DND-41 (cell line): ENCODE measurements at regions not wholly inside any gene's neighbourhood (a gene's known extent, or its start where the extent isn't known, plus 50 kb on each side); places are given as distances from the start of the nearest gene placed in this dataset.

Experiments
- ATAC-seq: fragments of 200-7000 bp; cut with Tn5 transposase; 3 replicates; pipeline ENCODE4 v1.9.1; 2021; ENCODE audit warnings: low read depth; ENCODE audit not compliant: insufficient read depth
- DNase-seq: peaks from one replicate; pipeline ENCODE4 v3.0.0-alpha.2; 2020
- H2AFZ ChIP-seq: 2 replicates; pipeline ENCODE4 v1.6.0; 2012; ENCODE audit warnings: low read depth, low read length
- H3K27ac ChIP-seq: 2 replicates; pipeline ENCODE4 v1.5.1; 2012; ENCODE audit warnings: low read length, inconsistent platforms
- H3K27me3 ChIP-seq: fragments of 200-600 bp; sonication (generic); 2 replicates; pipeline ENCODE4 v1.6.0; 2012; ENCODE audit warnings: low read length, mild to moderate bottlenecking, inconsistent platforms; ENCODE audit not compliant: insufficient read depth, poor library complexity
- H3K36me3 ChIP-seq: 2 replicates; pipeline ENCODE4 v1.5.1; 2012; ENCODE audit warnings: low read length, inconsistent platforms; ENCODE audit not compliant: insufficient read depth
- H3K4me1 ChIP-seq: 2 replicates; pipeline ENCODE4 v1.5.1; 2012; ENCODE audit warnings: mild to moderate bottlenecking, low read length; ENCODE audit not compliant: insufficient read depth
- H3K4me2 ChIP-seq: 2 replicates; pipeline ENCODE4 v1.6.0; 2012; ENCODE audit warnings: mild to moderate bottlenecking, moderate library complexity, low read length, inconsistent platforms; ENCODE audit not compliant: insufficient read depth
- H3K4me3 ChIP-seq, 2 experiments: fragments of 200-600 bp in 1 of 2; shearing (Covaris generic) in 1 of 2; 2 replicates each; pipeline ENCODE4 v1.5.1; 2012 to 2016; ENCODE audit warnings: inconsistent platforms in 2 of 2, low read length in 2 of 2, mild to moderate bottlenecking in 2 of 2, low read depth in 1 of 2, moderate library complexity in 1 of 2
- H3K79me2 ChIP-seq: 2 replicates; pipeline ENCODE4 v1.6.0; 2012; ENCODE audit warnings: low read length, inconsistent platforms; ENCODE audit not compliant: insufficient read depth
- H3K9ac ChIP-seq: 2 replicates; pipeline ENCODE4 v1.6.0; 2012; ENCODE audit warnings: low read depth, mild to moderate bottlenecking, inconsistent platforms, low read length, moderate library complexity
- H3K9me3 ChIP-seq: 2 replicates; pipeline ENCODE4 v1.5.1; 2012; ENCODE audit warnings: low read length, moderate library complexity, mild to moderate bottlenecking, inconsistent platforms; ENCODE audit not compliant: insufficient read depth, severe bottlenecking
- H4K20me1 ChIP-seq: 2 replicates; pipeline ENCODE4 v1.6.0; 2012; ENCODE audit warnings: low read length; ENCODE audit not compliant: insufficient read depth
- EZH2 ChIP-seq: IDR thresholded peaks from 3 replicates; pipeline ENCODE4 v1.6.1; 2012; ENCODE audit warnings: borderline replicate concordance, low read depth, mild to moderate bottlenecking, moderate library complexity, low read length, inconsistent platforms; ENCODE audit not compliant: severe bottlenecking
- TF ChIP-seq, protein P1 (sequence below): IDR thresholded peaks from 2 replicates; pipeline ENCODE4 v1.5.1; 2012; ENCODE audit warnings: borderline replicate concordance, low read length, moderate library complexity, mild to moderate bottlenecking; ENCODE audit not compliant: poor library complexity, severe bottlenecking; ENCODE audit errors: extremely low read depth

- no peaks in the 10 kb centered on the region for H3K36me3 ChIP-seq
- no peaks in the 10 kb centered on the region for H3K4me1 ChIP-seq
- DNase-seq (no peak), ATAC-seq (no peak)
- H3K4me2 ChIP-seq, result no peak overlapping the region
- H4K20me1 ChIP-seq, result no peaks in the 10 kb centered on the region
- H3K9me3 ChIP-seq, result no peaks in the 10 kb centered on the region
- H3K27ac ChIP-seq, result no peak overlapping the region
- H3K4me3 ChIP-seq, result no peak overlapping the region
- H3K9ac ChIP-seq, result no peak overlapping the region
- H2AFZ ChIP-seq, result no peak overlapping the region
- TF ChIP-seq EZH2, result no peak
- TF ChIP-seq, protein P1, sequence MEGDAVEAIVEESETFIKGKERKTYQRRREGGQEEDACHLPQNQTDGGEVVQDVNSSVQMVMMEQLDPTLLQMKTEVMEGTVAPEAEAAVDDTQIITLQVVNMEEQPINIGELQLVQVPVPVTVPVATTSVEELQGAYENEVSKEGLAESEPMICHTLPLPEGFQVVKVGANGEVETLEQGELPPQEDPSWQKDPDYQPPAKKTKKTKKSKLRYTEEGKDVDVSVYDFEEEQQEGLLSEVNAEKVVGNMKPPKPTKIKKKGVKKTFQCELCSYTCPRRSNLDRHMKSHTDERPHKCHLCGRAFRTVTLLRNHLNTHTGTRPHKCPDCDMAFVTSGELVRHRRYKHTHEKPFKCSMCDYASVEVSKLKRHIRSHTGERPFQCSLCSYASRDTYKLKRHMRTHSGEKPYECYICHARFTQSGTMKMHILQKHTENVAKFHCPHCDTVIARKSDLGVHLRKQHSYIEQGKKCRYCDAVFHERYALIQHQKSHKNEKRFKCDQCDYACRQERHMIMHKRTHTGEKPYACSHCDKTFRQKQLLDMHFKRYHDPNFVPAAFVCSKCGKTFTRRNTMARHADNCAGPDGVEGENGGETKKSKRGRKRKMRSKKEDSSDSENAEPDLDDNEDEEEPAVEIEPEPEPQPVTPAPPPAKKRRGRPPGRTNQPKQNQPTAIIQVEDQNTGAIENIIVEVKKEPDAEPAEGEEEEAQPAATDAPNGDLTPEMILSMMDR, result no peak
- no peaks in the 10 kb centered on the region for H3K79me2 ChIP-seq
- H3K27me3 ChIP-seq, result no peaks in the 10 kb centered on the region
Observed at GRCh38 chr4:100113732-100114131, 76.5 kb downstream of the DDIT4L start.

- no peak overlapping the region for H3K9ac ChIP-seq
- TF ChIP-seq, protein P1, result no peak
- TF ChIP-seq EZH2, result no peak
- H3K4me3 ChIP-seq, result no peak overlapping the region
- no peak for DNase-seq
- no peaks in the 10 kb centered on the region for H4K20me1 ChIP-seq
- no peaks in the 10 kb centered on the region for H3K79me2 ChIP-seq
- H3K4me1 ChIP-seq, result no peaks in the 10 kb centered on the region
- no peak for ATAC-seq
- no peak overlapping the region for H2AFZ ChIP-seq
- H3K9me3 ChIP-seq, result no peaks in the 10 kb centered on the region
- H3K27me3 ChIP-seq, result no peaks in the 10 kb centered on the region
- H3K36me3 ChIP-seq, result no peaks in the 10 kb centered on the region
- no peak overlapping the region for H3K4me2 ChIP-seq
- no peak overlapping the region for H3K27ac ChIP-seq
Observed at GRCh38 chr4:100113096-100113495, 77.2 kb downstream of the DDIT4L start.

GRCh38 chr4:100109921-100110320 is 80.3 kb downstream of the DDIT4L start:
- no peak for ATAC-seq
- peaks cover 17% of the 10 kb centered on the region for H3K4me1 ChIP-seq
- no peak overlapping the region for H3K27ac ChIP-seq
- H3K4me3 ChIP-seq, result no peak overlapping the region
- no peaks in the 10 kb centered on the region for H3K36me3 ChIP-seq
- H3K4me2 ChIP-seq, result no peak overlapping the region
- no peak for DNase-seq
- no peak overlapping the region for H3K9ac ChIP-seq
- no peaks in the 10 kb centered on the region for H4K20me1 ChIP-seq
- no peak overlapping the region for H2AFZ ChIP-seq
- no peaks in the 10 kb centered on the region for H3K9me3 ChIP-seq
- no peak for TF ChIP-seq EZH2
- TF ChIP-seq, protein P1, result no peak
- no peaks in the 10 kb centered on the region for H3K27me3 ChIP-seq
- no peaks in the 10 kb centered on the region for H3K79me2 ChIP-seq

DNA sequence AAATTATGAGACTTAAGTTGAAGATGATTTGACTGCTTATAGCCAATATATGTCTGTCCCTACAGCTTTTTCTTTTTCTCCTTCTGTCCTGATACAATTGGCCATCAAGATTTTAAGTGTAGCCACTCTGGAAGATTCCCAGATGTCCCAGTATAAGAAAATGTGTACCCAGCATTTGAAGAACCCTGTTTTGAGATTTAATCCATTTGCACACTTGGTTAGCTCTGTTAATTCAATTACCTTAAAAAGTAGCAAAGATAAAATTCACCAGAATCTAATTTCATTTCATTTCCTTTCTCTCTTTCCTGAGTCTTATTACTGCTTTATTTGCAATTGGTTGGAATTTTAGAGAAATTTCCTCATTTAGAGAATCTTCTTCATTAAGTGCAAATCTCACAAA is 81.4 kb downstream of the DDIT4L start:
- Histone ChIP-seq H3K4me2 (no peak overlapping the region), H3K36me3 (no peaks in the 10 kb centered on the region), H3K4me1 (peaks cover 17% of the 10 kb centered on the region), H3K4me3 (no peak overlapping the region), H3K9me3 (no peaks in the 10 kb centered on the region), H3K79me2 (no peaks in the 10 kb centered on the region), H3K27me3 (no peaks in the 10 kb centered on the region), H2AFZ (no peak overlapping the region), H3K27ac (no peak overlapping the region), H3K9ac (no peak overlapping the region), H4K20me1 (no peaks in the 10 kb centered on the region)
- TF ChIP-seq, protein P1, result no peak
- TF ChIP-seq EZH2, result no peak
- ATAC-seq, result no peak
- DNase-seq, result no peak
